NCI-H524 treated with DMSO at 0.1 percent for 48 hours (cell line): ENCODE measurements at regions not wholly inside any gene's neighbourhood (a gene's known extent, or its start where the extent isn't known, plus 50 kb on each side); places are given as distances from the start of the nearest gene placed in this dataset.
"Not testable (repeated sequence)": the region's sequence is repeated elsewhere in the genome, so short reads cannot be mapped to it uniquely, and the experiment has no call there.

ENCODE experiments used
- DNase-seq: peaks from one replicate; lab custom pipeline; 2025; lab: John Stamatoyannopoulos, UW

GRCh38 chr2:118613737-118614136 is 233.7 kb downstream of the EN1 start:
- peak; percentile 18 for DNase-seq

- no peak for DNase-seq
Observed at GRCh38 chr2:118611691-118612090, 235.8 kb downstream of the EN1 start.

- no peak for DNase-seq
Observed at GRCh38 chr2:118609138-118609537, 238.3 kb downstream of the EN1 start.

GRCh38 chr2:118607641-118608040 is 239.8 kb downstream of the EN1 start:
- DNase-seq = no peak

- DNase-seq = no peak
Observed at GRCh38 chr2:118604811-118605210, 242.6 kb downstream of the EN1 start.

- no peak for DNase-seq
Observed at GRCh38 chr2:118604371-118604770, 243.1 kb downstream of the EN1 start.

GRCh38 chr2:118599141-118599540 is 248.3 kb downstream of the EN1 start:
- no peak for DNase-seq

- DNase-seq = no peak
Observed at GRCh38 chr2:118596620-118597019, 250.8 kb downstream of the EN1 start.

- no peak for DNase-seq
Observed at GRCh38 chr2:118593257-118593656, 254.2 kb downstream of the EN1 start.

GRCh38 chr2:118591223-118591622 is 256.2 kb downstream of the EN1 start:
- DNase-seq = no peak

- DNase-seq = no peak
Observed at GRCh38 chr2:118589721-118590120, 257.7 kb downstream of the EN1 start.

- DNase-seq = no peak
Observed at GRCh38 chr2:118588850-118589249, 258.6 kb downstream of the EN1 start.

- DNase-seq = no peak
Observed at GRCh38 chr2:118586312-118586711, 261.1 kb downstream of the EN1 start.

- no peak for DNase-seq
Observed at GRCh38 chr2:118584877-118585276, 262.6 kb downstream of the EN1 start.

GRCh38 chr2:118584062-118584749 is 263.2 kb downstream of the EN1 start:
- DNase-seq = no peak

GRCh38 chr2:118582058-118582457 is 265.4 kb downstream of the EN1 start:
- no peak for DNase-seq

GRCh38 chr2:118580651-118581050 is 266.8 kb downstream of the EN1 start:
- no peak for DNase-seq

GRCh38 chr2:118580107-118580506 is 267.3 kb downstream of the EN1 start:
- no peak for DNase-seq

- no peak for DNase-seq
Observed at GRCh38 chr2:118577202-118577601, 270.2 kb downstream of the EN1 start.

GRCh38 chr2:118576109-118576855 is 271.2 kb downstream of the EN1 start:
- no peak for DNase-seq

- DNase-seq = not testable (repeated sequence)
Observed at GRCh38 chr2:118572380-118572779, 275.1 kb downstream of the EN1 start.

GRCh38 chr2:118569876-118570535 is 277.4 kb downstream of the EN1 start:
- DNase-seq = no peak

- no peak for DNase-seq
Observed at GRCh38 chr2:118568700-118569099, 278.7 kb downstream of the EN1 start.
